ENCODE measurements at regions not wholly inside any gene's neighbourhood (a gene's known extent, or its start where the extent isn't known, plus 50 kb on each side); places are given as distances from the start of the nearest gene placed in this dataset.
"Not testable (repeated sequence)": the region's sequence is repeated elsewhere in the genome, so short reads cannot be mapped to it uniquely, and the experiment has no call there.

- no peak for DNase-seq (ENCODE audit: low read depth)
Measured at GRCh38 chr6:87763276-87763675, 61.2 kb upstream of the AKIRIN2 start.

DNA sequence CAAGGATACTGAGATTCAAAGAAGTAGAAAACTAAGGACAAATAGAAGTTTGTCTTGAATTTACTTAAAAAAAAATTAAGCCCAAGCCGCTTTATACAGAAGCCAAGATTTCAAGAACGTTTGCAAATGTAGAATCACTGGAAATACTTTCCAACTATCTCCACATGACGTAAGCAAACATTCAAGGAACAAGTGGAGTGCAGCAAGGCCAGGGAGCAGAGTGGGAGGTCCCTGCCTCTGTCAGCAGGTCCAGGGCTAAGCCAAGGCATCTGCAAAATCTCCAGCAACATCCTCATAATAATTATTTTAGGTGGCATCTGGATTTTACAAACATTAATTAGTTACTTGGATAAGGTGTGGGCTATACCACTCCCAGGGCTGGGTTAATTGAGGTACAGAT lies 60.1 kb upstream of the AKIRIN2 start:
- DNase-seq (ENCODE audit: low read depth): no peak

DNA sequence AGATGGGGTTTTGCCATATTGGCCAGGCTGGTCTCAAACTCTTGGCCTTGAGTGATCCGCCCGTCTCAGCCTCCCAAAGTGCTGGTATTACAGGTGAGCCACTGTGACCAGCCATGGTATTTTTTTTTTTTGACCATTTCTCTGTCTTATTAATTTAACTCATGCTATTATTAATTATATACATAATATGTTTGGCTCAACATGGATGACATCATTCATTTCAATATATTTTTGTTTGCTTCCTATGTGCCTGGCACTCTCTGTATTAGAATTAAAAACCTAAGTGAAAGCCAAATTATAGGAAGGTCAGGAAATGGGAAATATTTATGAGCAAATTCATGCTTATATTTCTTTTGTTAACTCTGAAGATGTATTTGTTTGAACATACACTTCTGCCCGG lies 55.8 kb upstream of the AKIRIN2 start:
- DNase-seq (ENCODE audit: low read depth): no peak

- peak; percentile 73 for DNase-seq (ENCODE audit: low read depth)
Measured at GRCh38 chr6:87756858-87757257, 54.8 kb upstream of the AKIRIN2 start.

GRCh38 chr6:87755708-87756671 lies 54.0 kb upstream of the AKIRIN2 start:
- no peak for DNase-seq (ENCODE audit: low read depth)

- no peak for DNase-seq (ENCODE audit: low read depth)
Measured at GRCh38 chr6:87754828-87755227, 52.8 kb upstream of the AKIRIN2 start.

DNA sequence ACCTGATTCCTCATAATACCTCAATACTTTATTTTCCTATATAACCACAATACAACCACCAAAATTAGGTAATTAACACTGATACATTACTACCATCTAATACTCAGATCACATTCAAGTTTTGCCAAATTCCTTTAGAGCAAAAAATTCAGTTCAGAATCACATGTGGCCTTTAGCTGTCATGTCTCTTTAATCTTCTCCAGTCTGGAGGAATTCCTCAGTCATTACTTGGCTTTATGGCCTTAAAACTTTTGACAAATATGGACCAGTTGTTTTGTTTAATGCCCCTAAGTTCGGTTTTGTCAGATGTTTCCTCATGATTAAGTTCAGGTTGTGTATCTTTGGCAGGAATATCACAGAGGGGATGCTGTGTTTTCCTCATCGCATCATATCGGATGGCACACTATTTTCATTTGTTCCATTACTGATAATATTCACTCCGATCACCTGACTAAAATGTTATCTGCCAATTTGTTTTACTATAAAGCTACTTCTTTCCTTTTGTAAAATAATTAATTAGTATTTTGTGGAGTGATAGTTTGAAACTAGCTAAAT lies 51.2 kb upstream of the AKIRIN2 start:
- DNase-seq (ENCODE audit: low read depth): no peak

DNA sequence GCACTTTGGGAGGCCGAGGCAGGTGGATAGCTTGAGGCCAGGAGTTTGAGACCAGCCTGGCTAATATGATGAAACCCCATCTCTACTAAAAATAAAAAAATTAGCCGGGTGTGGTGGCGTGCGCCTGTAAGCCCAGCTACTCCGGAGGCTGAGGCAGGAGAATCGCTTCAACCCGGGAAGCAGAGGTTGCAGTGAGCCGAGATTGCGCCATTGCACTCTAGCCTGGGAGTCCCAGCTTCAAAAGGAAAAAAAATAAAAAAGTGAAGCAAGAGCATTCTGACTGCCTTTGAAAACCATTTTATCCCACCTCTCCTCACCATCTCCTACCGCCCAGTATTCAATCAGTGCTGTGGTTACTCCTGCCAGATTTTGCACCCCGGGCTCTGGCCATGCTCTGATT lies 50.5 kb upstream of the AKIRIN2 start:
- DNase-seq (ENCODE audit: low read depth): not testable (repeated sequence)

All from HS-5 (cell line).